ENCODE measurements at regions not wholly inside any gene's neighbourhood (a gene's known extent, or its start where the extent isn't known, plus 50 kb on each side); places are given as distances from the start of the nearest gene placed in this dataset.

GRCh38 chr7:79912213-79912633 lies 222.4 kb upstream of the GNAI1 start:
- intact Hi-C loops (cut with micrococcal nuclease), result no loop called here
- no peaks in the 10 kb centered on the region for H3K27me3 ChIP-seq (ENCODE audit: control insufficient read depth in 2 of 2, insufficient read depth in 2 of 2, low read length in 2 of 2)
- H3K4me1 ChIP-seq (ENCODE audit: control insufficient read depth, extremely low read depth, insufficient read depth, low read length), result no peaks in the 10 kb centered on the region
- H3K4me3 ChIP-seq (replicated peaks in 1 of 3; ENCODE audit: insufficient read depth in 1 of 3, low read depth in 1 of 3, low read length in 3 of 3), result no peak overlapping the region
- H3K9me1 ChIP-seq (replicated peaks; ENCODE audit: control insufficient read depth, extremely low read depth, insufficient read depth, low read length), result no peaks in the 10 kb centered on the region
- no peak overlapping the region for H3K27ac ChIP-seq (ENCODE audit: insufficient read depth, low read depth, low read length)
- DNase-seq (ENCODE audit: low read depth, low spot score), result no peak
- no peaks in the 10 kb centered on the region for H3K79me2 ChIP-seq (ENCODE audit: control insufficient read depth, insufficient read depth, low read length)
- POLR2A ChIA-PET, result no interaction called here
- no peaks in the 10 kb centered on the region for H3K36me3 ChIP-seq (ENCODE audit: control insufficient read depth in 2 of 2, extremely low read depth in 1 of 2, insufficient read depth in 2 of 2, low read length in 2 of 2)
- CTCF ChIA-PET, result interaction anchor here (0.8 kb wide), 1 partner anchor 9 kb away, joined by 3 read pairs; no protein-coding TSS in a partner anchor
- dilution Hi-C loops (cut with MboI; ENCODE audit: extremely low pct_ligation_motif_present, low sequenced_read_pairs), result no loop called here
- TF ChIP-seq MAX (IDR thresholded peaks at IDR 0.05; ENCODE audit: insufficient read depth, insufficient read length) (no peak), MYC (IDR thresholded peaks at IDR 0.05; ENCODE audit: low read depth, low read length) (no peak), EZH2 (IDR thresholded peaks at IDR 0.05; ENCODE audit: borderline replicate concordance, low read depth, low read length, severe bottlenecking) (no peak), CTCF (IDR thresholded peaks at IDR 0.05; ENCODE audit: extremely low read depth in 1 of 2, insufficient read depth in 1 of 2, low read depth in 1 of 2, low read length in 2 of 2) (no peak), GATA2 (IDR thresholded peaks at IDR 0.05; ENCODE audit: insufficient read depth, insufficient read length, low read depth, low read length) (no peak), FOS (IDR thresholded peaks at IDR 0.05; ENCODE audit: borderline replicate concordance, insufficient read depth, low read length) (no peak), POLR2A (IDR thresholded peaks at IDR 0.05; ENCODE audit: low read depth, low read length) (no peak), JUN (IDR thresholded peaks at IDR 0.05; ENCODE audit: borderline replicate concordance, insufficient read depth, insufficient read length, low read depth) (no peak), POLR2AphosphoS5 (IDR thresholded peaks at IDR 0.05; ENCODE audit: insufficient read depth, low read depth, low read length) (no peak)
- no peak for FAIRE-seq
- no peak overlapping the region for H3K4me2 ChIP-seq (ENCODE audit: insufficient read depth, low read length)
- H3K9ac ChIP-seq (replicated peaks; ENCODE audit: extremely low read depth, insufficient read depth, low read length), result no peak overlapping the region
- no TSS peak for BruUV-seq (replicated peaks)
- H3K9me3 ChIP-seq (replicated peaks; ENCODE audit: control insufficient read depth, insufficient read depth, low read length), result no peaks in the 10 kb centered on the region
- H2AFZ ChIP-seq (ENCODE audit: low read depth, low read length), result no peak overlapping the region
- no peaks in the 10 kb centered on the region for H4K20me1 ChIP-seq (replicated peaks; ENCODE audit: control insufficient read depth, extremely low read depth, insufficient read depth, low read length)

All from endothelial cell of umbilical vein (primary cell).